OCI-LY1 (cell line): ENCODE measurements at regions not wholly inside any gene's neighbourhood (a gene's known extent, or its start where the extent isn't known, plus 50 kb on each side); places are given as distances from the start of the nearest gene placed in this dataset.

Experiments used
- H2AFZ ChIP-seq: fragments of 200-600 bp; sonication (generic), shearing (Covaris generic); 2 replicates; pipeline ENCODE4 v1.6.0; 2014; ENCODE audit warnings: antibody characterized with exemption, mild to moderate bottlenecking, low read length
- H3F3A ChIP-seq: fragments of 200-600 bp; sonication (generic), shearing (Covaris generic); 2 replicates; pipeline ENCODE4 v1.6.0; 2014; ENCODE audit warnings: mild to moderate bottlenecking, antibody characterized with exemption, low read length, moderate library complexity; ENCODE audit not compliant: insufficient read depth
- H3K27ac ChIP-seq: fragments of 200-600 bp; sonication (generic); 2 replicates; pipeline ENCODE4 v1.5.1; 2014; ENCODE audit warnings: low read length, mixed run types, mild to moderate bottlenecking, low read depth; ENCODE audit not compliant: poor library complexity, severe bottlenecking
- H3K27me3 ChIP-seq: fragments of 200-600 bp; sonication (generic); 2 replicates; pipeline ENCODE4 v1.6.0; 2014; ENCODE audit warnings: antibody characterized with exemption, mild to moderate bottlenecking, low read length, moderate library complexity; ENCODE audit not compliant: insufficient read depth
- H3K36me3 ChIP-seq: fragments of 200-600 bp; sonication (generic); 2 replicates; pipeline ENCODE4 v1.6.1; 2014; ENCODE audit warnings: mild to moderate bottlenecking, antibody characterized with exemption, low read length, moderate library complexity, mixed read lengths; ENCODE audit not compliant: insufficient read depth
- H3K4me1 ChIP-seq: fragments of 200-600 bp; sonication (generic); 2 replicates; pipeline ENCODE4 v1.5.1; 2014; ENCODE audit warnings: mild to moderate bottlenecking, low read length, moderate library complexity; ENCODE audit not compliant: insufficient read depth, severe bottlenecking
- H3K4me2 ChIP-seq: fragments of 200-600 bp; sonication (generic), shearing (Covaris generic); 2 replicates; pipeline ENCODE4 v1.6.1; 2014; ENCODE audit warnings: low read length
- H3K4me3 ChIP-seq: fragments of 200-600 bp; sonication (generic); 2 replicates; pipeline ENCODE4 v1.5.1; 2014; ENCODE audit warnings: low read length, low read depth, mild to moderate bottlenecking, mixed read lengths; ENCODE audit not compliant: poor library complexity, severe bottlenecking
- H3K79me2 ChIP-seq: fragments of 200-600 bp; shearing (Covaris generic); 2 replicates; pipeline ENCODE4 v1.6.1; 2016; ENCODE audit warnings: mixed run types, low read length, mixed read lengths; ENCODE audit not compliant: insufficient read depth
- H3K9ac ChIP-seq: fragments of 200-600 bp; sonication (generic), shearing (Covaris generic); 2 replicates; pipeline ENCODE4 v1.6.1; 2014; ENCODE audit warnings: mild to moderate bottlenecking, low read length, mixed read lengths
- H3K9me2 ChIP-seq: fragments of 200-600 bp; sonication (generic), shearing (Covaris generic); 2 replicates; pipeline ENCODE4 v1.6.1; 2014; ENCODE audit warnings: low read depth, mild to moderate bottlenecking, low read length, mixed read lengths
- H3K9me3 ChIP-seq: fragments of 200-600 bp; shearing (Covaris generic); 2 replicates; pipeline ENCODE4 v1.6.1; 2014; ENCODE audit warnings: low read length, mixed read lengths
- H4K20me1 ChIP-seq: fragments of 200-600 bp; sonication (generic), shearing (Covaris generic); 2 replicates; pipeline ENCODE4 v1.6.0; 2016; ENCODE audit warnings: mild to moderate bottlenecking, low read length; ENCODE audit not compliant: insufficient read depth
- EZH2 ChIP-seq: fragments of 200-600 bp; sonication (generic), shearing (Covaris generic); IDR thresholded peaks from 2 replicates; pipeline ENCODE4 v1.8.0; 2017; ENCODE audit warnings: borderline replicate concordance, mixed run types, mild to moderate bottlenecking, antibody characterized with exemption, low read length, moderate library complexity, mixed read lengths
- TF ChIP-seq, protein P1 (sequence below): fragments of 200-600 bp; sonication (generic), shearing (Covaris generic); IDR thresholded peaks from 2 replicates; pipeline ENCODE4 v1.5.1; 2017; ENCODE audit warnings: mild to moderate bottlenecking, antibody characterized with exemption, low read length, moderate library complexity, mixed read lengths

DNA sequence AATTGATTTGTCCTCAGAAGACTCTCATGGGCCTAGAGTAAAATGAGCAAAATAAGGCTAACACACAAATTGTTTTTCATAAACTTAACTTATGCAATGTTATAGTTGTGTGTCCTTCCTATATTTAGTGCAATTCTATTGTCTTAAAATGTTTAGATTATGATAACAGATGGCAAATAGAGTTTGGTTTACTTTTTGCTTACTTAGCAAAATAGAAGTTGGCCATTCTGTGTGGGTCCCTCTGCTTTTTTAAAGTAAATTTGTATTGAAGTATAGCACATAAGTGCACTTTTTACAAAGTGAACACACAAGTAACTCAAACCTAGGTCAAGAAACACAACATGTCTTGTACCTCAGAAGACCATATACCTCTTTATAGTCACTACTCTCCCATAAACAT is 150.6 kb upstream of the RARB start:
- Histone ChIP-seq H4K20me1 (no peaks in the 10 kb centered on the region), H3K27me3 (no peaks in the 10 kb centered on the region; the same call in 1 of the 2 replicates), H3K4me3 (no peak overlapping the region), H2AFZ (no peak overlapping the region), H3K4me2 (no peak overlapping the region), H3K36me3 (no peaks in the 10 kb centered on the region), H3K9me3 (no peaks in the 10 kb centered on the region), H3K27ac (no peak overlapping the region), H3F3A (no peaks in the 10 kb centered on the region), H3K4me1 (no peaks in the 10 kb centered on the region), H3K79me2 (no peaks in the 10 kb centered on the region), H3K9ac (no peak overlapping the region), H3K9me2 (no peaks in the 10 kb centered on the region)
- TF ChIP-seq EZH2, result no peak
- TF ChIP-seq, protein P1, sequence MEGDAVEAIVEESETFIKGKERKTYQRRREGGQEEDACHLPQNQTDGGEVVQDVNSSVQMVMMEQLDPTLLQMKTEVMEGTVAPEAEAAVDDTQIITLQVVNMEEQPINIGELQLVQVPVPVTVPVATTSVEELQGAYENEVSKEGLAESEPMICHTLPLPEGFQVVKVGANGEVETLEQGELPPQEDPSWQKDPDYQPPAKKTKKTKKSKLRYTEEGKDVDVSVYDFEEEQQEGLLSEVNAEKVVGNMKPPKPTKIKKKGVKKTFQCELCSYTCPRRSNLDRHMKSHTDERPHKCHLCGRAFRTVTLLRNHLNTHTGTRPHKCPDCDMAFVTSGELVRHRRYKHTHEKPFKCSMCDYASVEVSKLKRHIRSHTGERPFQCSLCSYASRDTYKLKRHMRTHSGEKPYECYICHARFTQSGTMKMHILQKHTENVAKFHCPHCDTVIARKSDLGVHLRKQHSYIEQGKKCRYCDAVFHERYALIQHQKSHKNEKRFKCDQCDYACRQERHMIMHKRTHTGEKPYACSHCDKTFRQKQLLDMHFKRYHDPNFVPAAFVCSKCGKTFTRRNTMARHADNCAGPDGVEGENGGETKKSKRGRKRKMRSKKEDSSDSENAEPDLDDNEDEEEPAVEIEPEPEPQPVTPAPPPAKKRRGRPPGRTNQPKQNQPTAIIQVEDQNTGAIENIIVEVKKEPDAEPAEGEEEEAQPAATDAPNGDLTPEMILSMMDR, result no peak

DNA sequence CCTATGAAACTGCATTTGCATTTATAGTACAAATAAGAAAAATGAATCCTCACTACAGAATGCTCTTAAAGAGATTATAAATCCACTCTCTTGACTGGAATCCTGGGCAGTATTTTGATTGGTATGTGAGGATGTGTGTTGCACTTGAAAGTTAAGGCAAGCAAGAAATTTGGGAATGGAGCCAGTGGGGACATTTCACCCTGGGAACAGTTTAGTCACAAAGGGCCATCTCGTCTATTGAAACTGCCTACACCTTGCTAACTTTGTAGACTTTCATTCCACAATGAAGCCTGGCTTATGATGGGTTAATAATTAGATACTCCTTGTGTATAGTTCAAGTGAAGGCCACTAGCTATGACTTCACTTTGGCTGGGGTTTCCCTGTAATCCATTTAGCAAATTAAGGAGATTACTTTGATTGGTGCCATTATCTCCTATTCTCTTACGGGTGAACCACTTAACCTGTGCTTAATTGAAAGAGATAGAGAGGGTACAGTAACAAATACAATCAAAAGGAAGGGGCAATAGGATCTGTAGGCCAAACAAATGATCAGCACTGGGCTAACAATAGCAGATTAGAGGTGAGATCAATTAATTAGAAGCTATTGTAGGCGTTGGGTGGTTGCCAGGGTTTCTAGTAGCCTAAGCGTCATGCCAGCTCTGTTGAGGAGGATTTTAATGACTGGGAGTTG is 146.9 kb upstream of the RARB start:
- no peaks in the 10 kb centered on the region for H4K20me1 ChIP-seq

DNA sequence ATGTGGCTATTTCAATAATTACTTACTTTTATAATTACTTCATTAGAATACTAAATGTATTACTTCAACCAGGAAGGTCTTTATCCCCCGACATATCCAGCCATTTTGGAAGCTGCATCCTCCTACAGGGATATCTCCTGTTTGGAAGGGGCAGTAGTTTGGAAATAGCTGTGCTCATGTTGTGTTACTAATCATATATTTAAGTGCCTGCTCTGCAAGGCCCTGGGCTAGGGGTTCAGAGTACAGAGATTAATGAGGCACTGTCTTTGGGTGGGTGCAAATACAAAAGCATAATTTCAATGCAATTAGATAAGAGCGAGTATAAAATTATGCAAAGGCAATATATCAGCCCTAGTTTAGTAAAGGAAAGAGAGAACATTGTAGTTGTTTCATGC is 146.3 kb upstream of the RARB start:
- Histone ChIP-seq H3K9ac (no peak overlapping the region), H2AFZ (no peak overlapping the region), H3K27ac (no peak overlapping the region), H3K36me3 (no peaks in the 10 kb centered on the region), H3K27me3 (no peaks in the 10 kb centered on the region), H3K9me3 (no peaks in the 10 kb centered on the region), H3K4me1 (no peaks in the 10 kb centered on the region), H3K4me3 (no peak overlapping the region), H4K20me1 (no peaks in the 10 kb centered on the region), H3F3A (no peaks in the 10 kb centered on the region), H3K9me2 (no peaks in the 10 kb centered on the region), H3K79me2 (no peaks in the 10 kb centered on the region), H3K4me2 (no peak overlapping the region)
- TF ChIP-seq EZH2, result no peak
- TF ChIP-seq, protein P1, result no peak

More for the DNA sequence above, 146.9 kb upstream of the RARB start:
- no peaks in the 10 kb centered on the region for H3K27me3 ChIP-seq
- H3K9me3 ChIP-seq, result no peaks in the 10 kb centered on the region
- no peaks in the 10 kb centered on the region for H3F3A ChIP-seq
- TF ChIP-seq EZH2, result no peak
- TF ChIP-seq, protein P1, result no peak
- no peaks in the 10 kb centered on the region for H3K79me2 ChIP-seq
- H3K36me3 ChIP-seq, result no peaks in the 10 kb centered on the region
- no peak overlapping the region for H3K27ac ChIP-seq
- no peaks in the 10 kb centered on the region for H3K4me1 ChIP-seq
- H3K9me2 ChIP-seq, result no peaks in the 10 kb centered on the region
- H3K4me3 ChIP-seq, result no peak overlapping the region
- H2AFZ ChIP-seq, result no peak overlapping the region
- H3K4me2 ChIP-seq, result no peak overlapping the region
- no peak overlapping the region for H3K9ac ChIP-seq
